Esophagus muscularis mucosa (tissue), 4 donors: ENCODE measurements at regions not wholly inside any gene's neighbourhood (a gene's known extent, or its start where the extent isn't known, plus 50 kb on each side); places are given as distances from the start of the nearest gene placed in this dataset.

Source experiments
- DNase-seq: peaks from one replicate; pipeline ENCODE4 v3.0.0-alpha.2; 2017; ENCODE audit errors: extremely low spot score
- H3K27ac ChIP-seq, 4 donors: fragments of 200-600 bp; sonication (generic); replicated peaks in 1 of 4; 1 replicate in 3 of 4; 2 replicates in 1 of 4; pipeline ENCODE4 v1.5.1; 2016 to 2019; ENCODE audit warnings: mild to moderate bottlenecking in 1 of 4
- H3K27me3 ChIP-seq, 4 donors: fragments of 200-600 bp; sonication (generic); one replicate each; pipeline versions ENCODE4 v1.5.1 to v1.6.0; 2016 to 2019
- H3K36me3 ChIP-seq, 4 donors: fragments of 200-600 bp; sonication (generic); one replicate each; pipeline ENCODE4 v1.5.1; 2016 to 2019
- H3K4me1 ChIP-seq, 4 donors: fragments of 200-600 bp; sonication (generic); one replicate each; pipeline ENCODE4 v1.5.1; 2016 to 2019
- H3K4me3 ChIP-seq, 4 donors: fragments of 200-600 bp; sonication (generic); 1 replicate in 2 of 4; 2 replicates in 2 of 4; pipeline ENCODE4 v1.5.1; 2016 to 2019; ENCODE audit warnings: mild to moderate bottlenecking in 4 of 4, moderate library complexity in 1 of 4
- H3K9me3 ChIP-seq, 4 donors: fragments of 200-600 bp; sonication (generic); 1 replicate in 3 of 4; 2 replicates in 1 of 4; pipeline ENCODE4 v1.5.1; 2016 to 2019
- CTCF ChIP-seq, 3 experiments: fragments of 200-600 bp in 2 of 3; fragments of 450-650 bp in 1 of 3; sonication (generic) in 2 of 3; IDR thresholded peaks; one replicate each; pipeline ENCODE4 v1.5.1; 2017 to 2019; ENCODE audit warnings: antibody characterized with exemption in 3 of 3, mild to moderate bottlenecking in 2 of 3, moderate library complexity in 1 of 3
- EP300 ChIP-seq: sonication (generic); formaldehyde crosslinking; IDR thresholded peaks from one replicate; pipeline ENCODE4 v1.6.1; 2017; ENCODE audit warnings: antibody characterized with exemption
- POLR2A ChIP-seq: fragments of 450-650 bp; IDR thresholded peaks from one replicate; pipeline ENCODE4 v1.6.1; 2017; ENCODE audit warnings: antibody characterized with exemption, moderate library complexity, mild to moderate bottlenecking, low read depth
- POLR2AphosphoS5 ChIP-seq, 2 donors: sonication (generic); formaldehyde crosslinking; IDR thresholded peaks; one replicate each; pipeline ENCODE4 v1.6.1; 2017; ENCODE audit warnings: antibody characterized with exemption in 2 of 2
- WGBS: methylation state at CpG from one replicate; pipeline ENCODE4 v1.1.5; 2018; 5-methylcytosine and 5-hydroxymethylcytosine counted together
- intact Hi-C: fragments of 100-400 bp; cut with DNase I; formaldehyde crosslinking; loops from one replicate; pipeline ENCODE4 v1.15.1; 2023

GRCh38 chr7:27419581-27420177 lies 177.1 kb downstream of the EVX1 start:
- intact Hi-C loops = no loop called here
- no peaks in the 10 kb centered on the region for H3K9me3 ChIP-seq
- no peak overlapping the region for H3K4me3 ChIP-seq
- H3K36me3 ChIP-seq = no peaks in the 10 kb centered on the region
- no peak for DNase-seq
- no peak overlapping the region for H3K27ac ChIP-seq
- no peak for TF ChIP-seq POLR2AphosphoS5 (IDR thresholded peaks at IDR 0.05)
- 70% methylated on average over 2 of the region's 2 CpGs for WGBS
- no peaks in the 10 kb centered on the region for H3K4me1 ChIP-seq
- no peaks in the 10 kb centered on the region for H3K27me3 ChIP-seq

GRCh38 chr7:27420702-27421101 lies 178.1 kb downstream of the EVX1 start:
- no peaks in the 10 kb centered on the region for H3K9me3 ChIP-seq
- DNase-seq = no peak
- no peak overlapping the region for H3K27ac ChIP-seq
- H3K4me1 ChIP-seq = no peaks in the 10 kb centered on the region
- TF ChIP-seq POLR2AphosphoS5 (IDR thresholded peaks at IDR 0.05) (no peak), CTCF (IDR thresholded peaks at IDR 0.05) (no peak), POLR2A (no peak), EP300 (no peak)
- H3K4me3 ChIP-seq = no peak overlapping the region
- WGBS = 68% methylated on average over 2 of the region's 2 CpGs
- peaks cover 0 to 4% (median 0%) of the 10 kb centered on the region in 4 donors for H3K27me3 ChIP-seq
- intact Hi-C loops = no loop called here
- no peaks in the 10 kb centered on the region for H3K36me3 ChIP-seq

- no peaks in the 10 kb centered on the region for H3K36me3 ChIP-seq
- no peaks in the 10 kb centered on the region for H3K9me3 ChIP-seq
- H3K27me3 ChIP-seq = peaks cover 0 to 5% (median 0%) of the 10 kb centered on the region in 4 donors
- no peak overlapping the region for H3K4me3 ChIP-seq
- no peaks in the 10 kb centered on the region for H3K4me1 ChIP-seq
- intact Hi-C loops = no loop called here
- no peak for DNase-seq
- 90% methylated on average over 6 of the region's 8 CpGs for WGBS
- TF ChIP-seq POLR2AphosphoS5 (IDR thresholded peaks at IDR 0.05) = no peak
- TF ChIP-seq EP300 = no peak
- TF ChIP-seq POLR2A = no peak
- no peak for TF ChIP-seq CTCF (IDR thresholded peaks at IDR 0.05)
- no peak overlapping the region for H3K27ac ChIP-seq
Measured at GRCh38 chr7:27423290-27423689, 180.7 kb downstream of the EVX1 start.

GRCh38 chr7:27423821-27424220 lies 181.2 kb downstream of the EVX1 start:
- Histone ChIP-seq H3K27me3 (peaks cover 0 to 7% (median 0%) of the 10 kb centered on the region in 4 donors), H3K4me1 (no peaks in the 10 kb centered on the region), H3K4me3 (no peak overlapping the region), H3K27ac (no peak overlapping the region), H3K9me3 (no peaks in the 10 kb centered on the region), H3K36me3 (no peaks in the 10 kb centered on the region)
- WGBS = 82% methylated on average over 9 of the region's 10 CpGs
- DNase-seq = no peak
- TF ChIP-seq CTCF (IDR thresholded peaks at IDR 0.05) (no peak), EP300 (no peak), POLR2AphosphoS5 (IDR thresholded peaks at IDR 0.05) (no peak), POLR2A (no peak)
- intact Hi-C loops = no loop called here

GRCh38 chr7:27424231-27424630 lies 181.6 kb downstream of the EVX1 start:
- Histone ChIP-seq H3K9me3 (no peaks in the 10 kb centered on the region), H3K27ac (no peak overlapping the region), H3K27me3 (peaks cover 0 to 7% (median 0%) of the 10 kb centered on the region in 4 donors), H3K4me3 (no peak overlapping the region), H3K36me3 (no peaks in the 10 kb centered on the region), H3K4me1 (no peaks in the 10 kb centered on the region)
- DNase-seq = no peak
- 64% methylated on average over 3 of the region's 3 CpGs for WGBS
- TF ChIP-seq POLR2AphosphoS5 (IDR thresholded peaks at IDR 0.05) (no peak), POLR2A (no peak), CTCF (IDR thresholded peaks at IDR 0.05) (no peak), EP300 (no peak)
- intact Hi-C loops = no loop called here
